ENCODE measurements at regions not wholly inside any gene's neighbourhood (a gene's known extent, or its start where the extent isn't known, plus 50 kb on each side); places are given as distances from the start of the nearest gene placed in this dataset.

DNA sequence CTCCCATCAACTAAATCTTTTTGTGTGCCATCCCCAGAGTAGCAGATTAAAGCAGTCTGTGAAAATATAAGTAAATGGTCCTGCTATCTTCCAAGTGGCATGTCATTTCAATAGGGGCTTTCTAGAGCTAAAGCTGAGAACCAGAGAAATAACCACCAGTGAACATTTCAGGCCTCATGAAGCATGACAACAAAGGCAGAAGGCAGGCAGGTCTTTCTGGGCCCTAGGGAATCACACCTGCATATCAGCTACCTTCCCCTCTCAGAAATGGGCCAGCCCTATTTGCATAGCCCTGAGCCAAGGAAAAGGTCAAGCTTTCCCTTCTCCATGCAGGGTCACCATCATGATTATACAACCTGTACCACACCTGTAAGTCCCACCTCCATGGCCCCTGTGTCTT lies 205.3 kb downstream of the DEPDC1B start:
- TF ChIP-seq CTCF (conservative IDR thresholded peaks at IDR 0.05; ENCODE audit: low read depth, low read length) (no peak), EZH2phosphoT487 (IDR thresholded peaks at IDR 0.05; ENCODE audit: borderline replicate concordance, low read length) (no peak), EZH2 (IDR thresholded peaks at IDR 0.05; ENCODE audit: low read length, unreplicated experiment) (no peak)
